Adrenal gland (tissue), 5 donors: ENCODE measurements at regions not wholly inside any gene's neighbourhood (a gene's known extent, or its start where the extent isn't known, plus 50 kb on each side); places are given as distances from the start of the nearest gene placed in this dataset.

Experiments
- CTCF ChIP-seq, 6 experiments: fragments of 450-650 bp in 4 of 6; fragments of 200-600 bp in 2 of 6; sonication (generic) in 1 of 6; IDR thresholded peaks; 1 replicate in 5 of 6; 2 replicates in 1 of 6; pipeline versions ENCODE4 v1.5.1 to v1.8.0; 2016 to 2021; ENCODE audit warnings: antibody characterized with exemption in 6 of 6, mild to moderate bottlenecking in 2 of 6, moderate library complexity in 1 of 6
- POLR2A ChIP-seq, 2 donors: fragments of 450-650 bp; IDR thresholded peaks; one replicate each; pipeline ENCODE4 v1.6.1; 2017; ENCODE audit warnings: antibody characterized with exemption in 2 of 2, mild to moderate bottlenecking in 2 of 2, moderate library complexity in 1 of 2
- donor health status: DM: no; HTN: no; CAD: no.

- no peak for TF ChIP-seq CTCF (IDR thresholded peaks at IDR 0.05)
- no peak for TF ChIP-seq POLR2A (IDR thresholded peaks at IDR 0.05)
These were observed 52.3 kb upstream of the KLHL25 start for GRCh38 chr15:85847031-85847430.
